H7 (cell line): ENCODE measurements at regions not wholly inside any gene's neighbourhood (a gene's known extent, or its start where the extent isn't known, plus 50 kb on each side); places are given as distances from the start of the nearest gene placed in this dataset.
A peak's percentile ranks its signal among the peaks of the same experiment; 100 is the strongest.

Source experiments
- DNase-seq: peaks from one replicate; pipeline ENCODE4 v3.0.0; 2012
- H3K27me3 ChIP-seq: 2 replicates; pipeline ENCODE4 v1.6.0; 2011; ENCODE audit warnings: mild to moderate bottlenecking, low read length; ENCODE audit not compliant: control insufficient read depth, insufficient read depth
- H3K36me3 ChIP-seq: replicated peaks from 2 replicates; pipeline ENCODE4 v1.5.1; 2011; ENCODE audit warnings: low read length; ENCODE audit not compliant: control insufficient read depth, insufficient read depth
- H3K4me3 ChIP-seq: 2 replicates; pipeline ENCODE4 v1.5.1; 2011; ENCODE audit warnings: low read depth, mild to moderate bottlenecking, control low read depth, low read length, moderate library complexity; ENCODE audit not compliant: insufficient read depth

DNA sequence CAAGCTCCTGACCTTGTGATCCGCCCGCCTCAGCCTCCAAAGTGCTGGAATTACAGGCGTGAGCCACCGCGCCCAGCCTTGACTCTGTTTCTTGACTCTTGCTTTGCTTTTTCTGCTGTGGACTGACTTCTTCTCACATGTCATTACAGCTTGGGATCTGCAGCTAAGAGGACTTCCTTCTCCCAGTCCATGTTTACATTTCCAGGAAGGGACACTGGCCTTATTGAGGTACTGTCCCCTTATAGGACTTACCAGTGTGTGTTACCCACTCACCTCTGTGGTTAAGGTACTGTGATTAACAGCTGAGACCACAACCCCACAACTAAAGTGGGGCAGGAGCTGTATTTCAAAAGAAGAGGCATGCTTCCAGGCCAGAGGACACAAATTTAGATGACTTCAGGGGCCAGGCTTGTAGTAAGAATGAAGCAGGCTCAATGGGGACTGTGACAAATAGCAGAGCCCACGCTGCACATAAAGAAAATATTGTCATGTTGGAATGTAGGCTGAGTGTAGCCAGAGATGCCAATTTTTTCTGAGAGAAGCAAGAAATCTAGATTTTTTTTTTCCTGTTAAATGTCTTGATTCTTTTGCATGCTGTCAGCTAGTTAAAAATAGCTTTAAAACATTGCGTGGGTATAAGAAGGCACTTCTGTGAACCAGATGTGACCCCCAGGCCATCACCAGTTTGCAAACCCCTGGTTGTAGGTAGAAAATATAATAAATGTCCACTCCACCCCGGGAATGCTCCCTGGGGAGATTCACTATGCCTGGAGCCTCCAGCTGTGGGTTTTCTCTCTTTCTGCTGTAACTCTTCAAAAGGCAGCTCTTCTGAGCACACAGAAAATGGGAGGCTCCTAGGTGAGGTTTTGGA lies 75.0 kb downstream of the PTPDC1 start:
- H3K4me3 ChIP-seq: no peak overlapping the region
- no peak for DNase-seq
- H3K36me3 ChIP-seq: no peaks in the 10 kb centered on the region
- H3K27me3 ChIP-seq: no peaks in the 10 kb centered on the region

DNA sequence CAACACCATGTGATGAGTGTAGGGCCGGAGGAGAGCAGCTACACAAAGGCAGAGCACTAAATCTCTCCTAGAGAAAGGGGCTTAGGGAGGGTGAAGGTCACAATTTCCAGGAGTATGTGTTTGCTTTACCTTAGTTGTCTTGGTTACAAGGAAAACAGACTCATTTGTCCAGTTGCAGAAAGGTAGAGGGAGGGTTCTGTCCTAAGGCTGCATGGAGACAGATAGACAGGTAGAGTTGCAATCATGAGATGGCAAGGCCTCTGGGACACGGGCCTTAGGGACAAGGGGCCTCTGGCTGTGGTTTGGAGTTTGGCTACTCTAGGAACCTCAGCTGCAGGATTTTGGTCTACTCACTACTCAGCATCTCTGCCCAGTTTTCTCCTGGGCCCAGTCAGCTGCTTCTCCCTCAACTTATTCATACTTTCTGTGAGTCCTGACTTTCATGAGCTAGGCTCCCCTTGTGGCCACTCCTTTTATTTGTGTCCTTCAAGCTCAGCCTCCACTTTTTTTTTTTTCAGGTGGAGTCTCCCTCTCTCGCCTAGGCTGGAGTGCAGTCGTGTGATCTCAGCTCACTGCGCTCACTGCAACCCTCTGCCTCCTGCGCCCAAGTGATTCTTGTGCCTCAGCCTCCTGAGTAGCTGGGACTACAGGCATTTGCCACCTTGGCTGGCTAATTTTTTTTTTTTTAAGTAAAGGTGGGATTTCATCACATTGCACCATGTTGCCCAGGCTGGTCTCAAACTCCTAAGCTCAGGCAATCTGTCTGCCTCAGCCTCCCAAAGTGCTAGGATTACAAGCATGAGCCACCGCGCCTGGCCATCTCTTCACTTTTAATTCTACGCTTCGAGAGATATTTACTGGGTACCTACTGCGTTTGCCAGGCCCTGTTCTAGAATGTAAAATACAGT lies 76.6 kb downstream of the PTPDC1 start:
- no peaks in the 10 kb centered on the region for H3K27me3 ChIP-seq
- DNase-seq: no peak

DNA sequence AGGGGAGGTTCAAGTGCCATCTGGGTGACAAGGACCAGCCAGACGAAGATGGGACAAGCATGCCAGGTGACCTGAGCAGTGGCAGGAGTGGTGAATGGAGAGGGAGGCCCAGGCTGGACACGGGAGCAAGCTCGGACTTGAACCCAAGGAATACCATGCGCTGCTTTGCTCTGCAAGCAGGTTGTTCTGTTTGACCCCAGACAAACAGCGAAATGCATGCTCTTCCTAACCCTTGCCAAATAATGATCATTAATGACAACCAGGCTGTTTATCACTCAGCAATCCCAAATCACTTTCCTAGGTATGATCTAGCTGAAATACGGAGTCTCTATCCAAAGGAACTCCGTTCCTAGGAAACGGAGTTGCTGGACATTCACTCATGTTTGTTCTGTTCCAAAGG lies 77.4 kb downstream of the PTPDC1 start:
- DNase-seq: no peak
- Histone ChIP-seq H3K36me3 (no peaks in the 10 kb centered on the region), H3K4me3 (no peak overlapping the region), H3K27me3 (no peaks in the 10 kb centered on the region)

More for the DNA sequence above, 76.6 kb downstream of the PTPDC1 start:
- Histone ChIP-seq H3K4me3 (no peak overlapping the region), H3K36me3 (no peaks in the 10 kb centered on the region)

DNA sequence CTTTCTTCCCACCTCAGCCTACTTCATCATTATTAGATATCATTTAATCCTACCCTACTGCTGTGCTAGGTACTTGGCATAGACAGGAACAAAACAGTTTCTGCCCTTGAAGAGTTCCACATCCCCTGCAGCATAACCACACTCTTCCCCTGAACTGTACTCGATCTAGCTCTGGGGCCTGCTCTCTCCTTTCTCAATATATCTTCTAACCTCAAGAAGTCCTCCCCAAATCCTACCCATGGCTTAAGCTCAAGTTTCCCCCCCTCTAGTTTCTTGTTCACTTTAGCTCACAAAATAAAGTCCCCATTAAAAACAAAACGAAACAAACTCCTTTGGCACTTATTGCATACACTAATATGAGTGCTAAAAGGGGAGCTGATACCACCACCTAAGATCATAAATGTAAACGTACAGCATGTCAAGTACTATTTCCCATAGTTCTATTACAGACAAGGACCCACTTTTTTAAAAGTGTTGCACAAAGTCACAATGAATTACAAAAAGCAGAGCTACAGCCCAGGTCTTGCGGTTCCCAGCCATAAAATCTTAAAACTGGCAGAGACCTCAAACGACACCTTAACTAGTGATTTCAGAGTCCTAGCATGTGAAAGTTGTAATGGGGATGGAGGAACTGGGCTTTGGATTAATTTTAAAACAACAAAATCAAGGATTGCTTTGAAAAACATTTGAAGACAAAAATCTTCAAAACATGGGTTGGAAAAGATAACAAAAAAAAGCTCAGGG lies 80.7 kb downstream of the PTPDC1 start:
- H3K27me3 ChIP-seq: no peaks in the 10 kb centered on the region
- no peaks in the 10 kb centered on the region for H3K36me3 ChIP-seq
- no peak for DNase-seq
- H3K4me3 ChIP-seq: no peak overlapping the region

DNA sequence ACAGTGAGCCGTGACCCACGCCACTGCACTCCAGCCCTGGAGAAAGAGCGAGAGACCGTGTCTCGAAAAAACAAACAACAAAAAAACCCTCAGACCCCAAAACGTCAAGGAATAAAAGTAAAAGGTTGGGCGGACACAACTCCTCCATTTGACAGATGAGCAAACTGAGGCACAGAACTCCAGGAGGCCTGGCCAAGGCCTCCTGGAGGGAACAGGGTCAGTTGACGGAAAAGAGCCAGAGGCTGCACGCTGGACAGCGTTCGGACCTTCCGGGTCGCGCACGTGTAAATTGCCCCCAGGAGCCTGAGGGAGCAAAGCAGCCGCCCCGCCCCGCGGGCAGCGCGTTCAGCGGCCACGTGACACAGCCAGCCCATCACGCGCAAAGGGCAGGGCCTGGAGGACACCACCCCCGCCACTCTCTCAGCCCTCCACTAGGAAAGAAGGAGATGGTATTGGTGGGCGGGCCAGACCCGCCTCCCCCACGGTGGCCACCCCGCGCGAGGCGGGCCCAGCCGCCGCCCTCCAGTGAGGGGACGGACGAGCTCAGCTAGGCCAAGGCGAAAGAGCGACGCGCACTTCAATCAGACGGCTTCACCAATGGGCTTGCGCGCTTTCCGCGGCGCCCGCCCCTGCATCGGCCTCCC lies 81.5 kb downstream of the PTPDC1 start:
- no peaks in the 10 kb centered on the region for H3K27me3 ChIP-seq
- peak; percentile 99 for DNase-seq
- H3K36me3 ChIP-seq: no peaks in the 10 kb centered on the region
- H3K4me3 ChIP-seq: peak overlapping the region; percentile 85

DNA sequence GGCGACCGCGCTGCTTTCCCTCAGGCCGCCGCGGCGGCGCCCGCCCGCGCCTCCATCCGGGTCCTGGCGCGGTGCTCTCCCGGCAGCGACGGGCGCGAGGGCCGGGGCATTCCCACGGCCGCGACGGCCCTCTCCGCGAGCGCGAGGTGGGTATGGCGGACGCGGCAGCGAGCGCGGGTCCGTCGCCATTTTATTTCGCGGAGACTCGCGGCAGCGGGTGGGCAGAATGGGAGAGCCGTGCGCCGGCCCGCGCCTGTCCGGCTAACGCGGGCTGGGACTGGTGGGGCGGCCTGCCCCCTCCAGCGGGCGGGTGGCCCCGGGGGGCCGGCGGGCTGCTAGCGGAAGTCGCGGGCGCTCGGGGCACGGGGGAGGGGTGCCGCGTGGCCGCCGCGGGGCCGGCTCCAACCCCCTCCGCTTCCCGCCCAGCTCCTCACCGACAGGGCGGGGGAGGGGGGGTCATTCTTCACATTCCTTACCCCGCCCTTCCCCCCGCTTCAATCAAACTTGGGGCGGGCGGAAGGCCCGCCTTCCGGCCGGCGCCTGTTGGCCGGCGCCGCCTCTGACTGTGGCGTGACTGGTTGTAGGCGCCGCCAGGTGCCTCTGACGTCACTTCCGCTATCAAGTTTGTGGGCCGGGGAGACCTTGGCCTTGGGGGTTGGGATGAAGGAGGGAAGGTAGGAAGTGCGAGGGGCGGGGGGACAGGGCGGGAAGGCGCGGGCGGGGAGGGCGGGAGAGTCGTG lies 82.1 kb downstream of the PTPDC1 start:
- peak; percentile 96 for DNase-seq
- Histone ChIP-seq H3K4me3 (peak overlapping the region; percentile 89), H3K27me3 (no peaks in the 10 kb centered on the region), H3K36me3 (no peaks in the 10 kb centered on the region; the same call in 1 of the 2 replicates)

- Histone ChIP-seq H3K4me3 (peak overlapping the region; percentile 89), H3K27me3 (no peaks in the 10 kb centered on the region), H3K36me3 (no peaks in the 10 kb centered on the region; the same call in 1 of the 2 replicates)
- DNase-seq: no peak
Measured at GRCh38 chr9:94166976-94167346, 82.7 kb downstream of the PTPDC1 start.

DNA sequence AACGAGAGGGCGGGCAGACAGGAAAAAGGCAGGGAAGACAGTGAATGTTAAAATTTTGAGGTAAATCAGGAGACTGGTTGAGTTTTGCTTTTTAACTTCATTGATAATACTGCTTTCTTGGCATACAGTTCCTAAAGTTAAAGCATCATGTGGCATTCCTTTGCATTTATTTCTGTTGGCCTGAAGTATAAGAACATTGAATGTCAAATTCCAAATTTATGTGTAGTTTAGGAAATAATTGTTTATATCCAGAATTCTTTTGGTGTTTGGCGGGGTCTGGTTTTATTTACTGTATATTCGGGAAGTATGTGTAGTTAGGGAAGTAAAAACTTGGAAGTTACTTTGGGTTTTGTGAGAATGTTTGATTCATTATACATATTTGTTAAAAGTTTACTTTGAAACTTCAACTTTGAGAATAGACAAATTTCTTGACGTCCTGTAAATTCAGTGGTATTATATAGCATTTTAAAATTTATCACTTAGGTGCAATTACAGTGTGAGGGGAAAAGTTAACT lies 83.2 kb downstream of the PTPDC1 start:
- no peak for DNase-seq
- Histone ChIP-seq H3K27me3 (no peaks in the 10 kb centered on the region), H3K4me3 (peak overlapping the region; percentile 89), H3K36me3 (no peaks in the 10 kb centered on the region; the same call in 1 of the 2 replicates)

DNA sequence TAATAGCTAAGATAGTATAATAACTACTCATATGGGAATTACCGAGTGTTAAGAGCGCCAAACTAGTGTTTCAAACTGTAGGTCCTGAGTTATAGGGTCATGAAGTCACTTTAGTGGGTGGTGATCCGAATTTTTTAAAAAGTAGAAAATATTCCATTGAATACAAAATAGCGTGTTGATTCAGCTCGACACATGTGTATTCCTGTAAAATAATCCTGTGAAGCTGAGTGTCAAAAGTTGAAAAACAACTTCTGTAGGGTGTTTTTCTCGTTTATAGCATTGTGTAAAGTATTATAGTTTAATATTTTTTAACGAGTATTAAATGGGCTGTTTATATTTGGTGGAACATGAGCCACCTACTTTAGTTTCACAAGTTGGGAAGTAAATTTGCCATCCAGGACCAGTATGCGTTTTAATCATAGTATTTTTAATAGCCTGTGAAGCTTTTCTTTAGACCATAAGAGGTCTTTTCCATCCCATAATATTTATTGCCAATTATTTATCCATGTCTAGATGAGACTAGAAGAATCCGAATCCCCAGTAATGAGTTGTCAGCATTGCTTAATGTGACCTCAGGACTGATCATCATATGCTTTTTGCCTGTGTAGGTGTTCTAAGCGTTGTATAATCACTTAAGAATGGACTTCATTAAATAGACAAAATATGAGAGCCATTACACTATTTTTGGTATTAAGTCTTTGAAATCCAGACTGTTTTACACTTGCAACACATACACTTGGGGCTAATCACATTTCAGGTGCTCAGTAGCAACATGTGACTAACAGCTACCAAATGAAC lies 84.1 kb downstream of the PTPDC1 start:
- Histone ChIP-seq H3K36me3 (no peaks in the 10 kb centered on the region; the same call in 1 of the 2 replicates), H3K4me3 (peak overlapping the region; percentile 89; the same call in 1 of the 2 replicates), H3K27me3 (no peaks in the 10 kb centered on the region)
- DNase-seq: no peak

DNA sequence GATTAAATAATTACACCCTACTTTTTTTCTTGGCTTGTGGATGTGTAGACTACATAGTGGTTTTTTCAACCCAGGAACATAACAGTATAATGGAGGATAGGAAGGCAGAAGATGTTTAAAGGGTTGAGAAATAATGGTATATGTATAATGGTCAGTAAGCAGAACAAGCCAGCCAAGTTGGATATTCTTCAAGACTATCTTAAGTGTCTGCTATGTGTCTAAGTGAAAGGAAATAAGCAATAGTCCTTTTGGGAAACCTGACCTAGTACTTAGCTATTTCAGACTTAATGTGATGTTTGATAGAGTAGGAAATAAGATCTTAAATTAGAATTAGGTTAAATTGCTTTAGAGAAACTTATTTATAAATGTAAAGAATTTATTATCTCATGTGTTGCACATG lies 85.7 kb downstream of the PTPDC1 start:
- peaks cover 2% of the 10 kb centered on the region for H3K36me3 ChIP-seq
- H3K4me3 ChIP-seq: no peak overlapping the region
- H3K27me3 ChIP-seq: no peaks in the 10 kb centered on the region
- no peak for DNase-seq

GRCh38 chr9:94173632-94174031 lies 85.5 kb upstream of the ZNF169 start:
- DNase-seq: no peak
- H3K36me3 ChIP-seq: peaks cover 10% of the 10 kb centered on the region
- H3K27me3 ChIP-seq: no peaks in the 10 kb centered on the region
- H3K4me3 ChIP-seq: no peak overlapping the region

- Histone ChIP-seq H3K27me3 (no peaks in the 10 kb centered on the region), H3K36me3 (peaks cover 10% of the 10 kb centered on the region), H3K4me3 (no peak overlapping the region)
- no peak for DNase-seq
Measured at GRCh38 chr9:94174164-94174563, 84.9 kb upstream of the ZNF169 start.

GRCh38 chr9:94175669-94176068 lies 83.4 kb upstream of the ZNF169 start:
- H3K27me3 ChIP-seq: no peaks in the 10 kb centered on the region
- peaks cover 10% of the 10 kb centered on the region for H3K36me3 ChIP-seq
- H3K4me3 ChIP-seq: no peak overlapping the region
- no peak for DNase-seq
